ENCODE measurements at regions not wholly inside any gene's neighbourhood (a gene's known extent, or its start where the extent isn't known, plus 50 kb on each side); places are given as distances from the start of the nearest gene placed in this dataset.

- TF ChIP-seq POLR2A (IDR thresholded peaks at IDR 0.05) = no peak
- TF ChIP-seq, protein P1, sequence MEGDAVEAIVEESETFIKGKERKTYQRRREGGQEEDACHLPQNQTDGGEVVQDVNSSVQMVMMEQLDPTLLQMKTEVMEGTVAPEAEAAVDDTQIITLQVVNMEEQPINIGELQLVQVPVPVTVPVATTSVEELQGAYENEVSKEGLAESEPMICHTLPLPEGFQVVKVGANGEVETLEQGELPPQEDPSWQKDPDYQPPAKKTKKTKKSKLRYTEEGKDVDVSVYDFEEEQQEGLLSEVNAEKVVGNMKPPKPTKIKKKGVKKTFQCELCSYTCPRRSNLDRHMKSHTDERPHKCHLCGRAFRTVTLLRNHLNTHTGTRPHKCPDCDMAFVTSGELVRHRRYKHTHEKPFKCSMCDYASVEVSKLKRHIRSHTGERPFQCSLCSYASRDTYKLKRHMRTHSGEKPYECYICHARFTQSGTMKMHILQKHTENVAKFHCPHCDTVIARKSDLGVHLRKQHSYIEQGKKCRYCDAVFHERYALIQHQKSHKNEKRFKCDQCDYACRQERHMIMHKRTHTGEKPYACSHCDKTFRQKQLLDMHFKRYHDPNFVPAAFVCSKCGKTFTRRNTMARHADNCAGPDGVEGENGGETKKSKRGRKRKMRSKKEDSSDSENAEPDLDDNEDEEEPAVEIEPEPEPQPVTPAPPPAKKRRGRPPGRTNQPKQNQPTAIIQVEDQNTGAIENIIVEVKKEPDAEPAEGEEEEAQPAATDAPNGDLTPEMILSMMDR (IDR thresholded peaks at IDR 0.05) = no peak
- no peak for TF ChIP-seq EP300 (IDR thresholded peaks at IDR 0.05)
Observed at GRCh38 chr16:60413969-60414368, 1622.3 kb downstream of the CDH8 start.

All from ovary (tissue), 3 donors.